GM21576 (cell line): ENCODE measurements at regions not wholly inside any gene's neighbourhood (a gene's known extent, or its start where the extent isn't known, plus 50 kb on each side); places are given as distances from the start of the nearest gene placed in this dataset.

Experiments
- ATAC-seq: cut with Tn5 transposase; IDR thresholded peaks from one replicate; pipeline ENCODE4 v1.9.1; 2021; ENCODE audit warnings: mild to moderate bottlenecking, moderate library complexity; ENCODE audit not compliant: unreplicated experiment

- no peak for ATAC-seq
These were observed 464.1 kb downstream of the TNS1 start for GRCh38 chr2:217538719-217539118.

GRCh38 chr2:217535957-217536708 is 466.7 kb downstream of the TNS1 start:
- ATAC-seq: no peak

- ATAC-seq: no peak
These were observed 472.3 kb downstream of the TNS1 start for GRCh38 chr2:217530392-217531090.

DNA sequence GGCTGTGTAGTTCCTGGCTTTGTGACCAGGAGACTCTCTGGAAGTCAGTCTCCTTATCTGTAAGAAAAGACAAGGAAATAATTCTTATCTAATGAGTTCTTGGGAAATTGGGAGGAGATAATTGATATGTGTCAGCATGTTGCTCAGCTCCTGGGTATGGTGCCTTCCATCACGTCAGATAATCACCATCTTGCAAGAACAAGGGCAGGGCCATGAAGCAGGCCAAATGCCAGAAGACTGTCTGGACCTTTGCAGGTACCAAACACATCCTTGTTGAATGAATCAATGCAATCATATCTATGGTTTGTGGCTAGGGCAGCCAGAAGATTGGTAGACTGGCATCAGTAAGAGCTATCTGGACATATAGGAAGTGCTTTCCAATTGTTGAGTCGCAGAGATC is 473.5 kb downstream of the TNS1 start:
- no peak for ATAC-seq

DNA sequence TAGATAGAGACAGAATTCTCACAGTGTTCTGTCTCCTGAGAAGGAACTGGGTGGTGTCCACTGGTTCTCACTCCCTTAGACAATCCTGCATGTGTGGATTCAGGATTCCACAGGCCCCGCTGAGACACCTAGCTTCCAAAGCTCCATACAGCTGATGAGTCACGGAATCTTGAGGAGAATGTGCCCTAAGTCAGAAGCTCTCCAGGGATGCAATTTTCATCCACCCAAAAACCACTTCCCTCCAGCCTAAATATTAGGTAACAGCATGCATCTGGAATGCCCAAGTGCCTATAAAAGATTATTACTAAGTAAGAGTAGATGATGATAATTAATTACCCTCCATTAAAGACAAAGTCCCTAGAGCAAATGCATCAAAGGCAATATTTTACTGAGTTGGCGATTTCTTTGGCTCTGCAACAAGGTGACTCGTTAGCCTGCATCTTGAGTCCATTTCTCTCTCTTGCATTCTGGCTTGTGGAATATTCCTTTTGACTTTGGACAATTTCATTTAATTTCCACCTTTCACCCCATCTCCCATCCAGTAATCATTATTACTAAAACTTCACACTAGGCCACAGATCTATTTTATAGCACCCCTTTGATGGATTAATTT is 475.1 kb downstream of the TNS1 start:
- no peak for ATAC-seq

- ATAC-seq: no peak
These were observed 477.7 kb downstream of the TNS1 start for GRCh38 chr2:217525076-217525475.

DNA sequence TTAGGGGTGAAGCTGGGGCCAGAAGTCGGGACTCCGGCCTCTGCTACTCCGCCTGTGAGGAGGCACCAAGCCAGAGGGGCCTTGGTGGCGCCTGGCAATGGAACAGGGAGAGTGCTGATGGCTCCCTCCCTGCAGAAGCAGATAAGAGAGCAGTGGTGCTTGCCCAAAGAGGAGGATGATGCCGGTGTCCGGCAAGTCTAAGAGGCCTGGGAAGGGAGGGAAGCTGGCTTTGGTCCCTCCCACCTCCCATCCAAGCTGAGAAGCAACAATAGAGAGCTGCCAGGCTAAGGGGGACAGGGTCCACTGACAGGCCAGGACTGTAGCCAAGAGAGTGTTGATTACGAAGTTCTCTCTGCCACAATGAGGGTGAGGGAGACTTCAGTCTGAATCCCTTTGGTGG is 479.5 kb downstream of the TNS1 start:
- no peak for ATAC-seq

DNA sequence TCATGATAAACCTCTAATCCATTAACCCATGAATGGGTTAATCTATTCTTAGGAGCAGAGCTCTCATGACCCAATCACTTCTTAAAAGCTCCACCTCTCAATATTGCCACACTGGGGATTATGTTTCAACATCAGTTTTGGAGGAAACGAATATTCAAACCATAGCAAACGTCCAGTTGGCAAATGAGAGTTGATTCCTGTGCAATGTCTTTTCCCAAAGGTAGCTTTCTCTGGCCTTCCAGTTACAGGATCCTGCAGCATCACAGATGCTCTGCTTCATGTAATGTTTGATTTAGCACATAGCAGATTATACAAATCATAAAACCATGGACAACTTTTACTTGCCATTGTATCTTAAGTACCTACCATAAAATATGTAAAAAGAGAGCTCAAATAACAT is 481.0 kb downstream of the TNS1 start:
- no peak for ATAC-seq

GRCh38 chr2:217520356-217521010 is 482.3 kb downstream of the TNS1 start:
- ATAC-seq: no peak

DNA sequence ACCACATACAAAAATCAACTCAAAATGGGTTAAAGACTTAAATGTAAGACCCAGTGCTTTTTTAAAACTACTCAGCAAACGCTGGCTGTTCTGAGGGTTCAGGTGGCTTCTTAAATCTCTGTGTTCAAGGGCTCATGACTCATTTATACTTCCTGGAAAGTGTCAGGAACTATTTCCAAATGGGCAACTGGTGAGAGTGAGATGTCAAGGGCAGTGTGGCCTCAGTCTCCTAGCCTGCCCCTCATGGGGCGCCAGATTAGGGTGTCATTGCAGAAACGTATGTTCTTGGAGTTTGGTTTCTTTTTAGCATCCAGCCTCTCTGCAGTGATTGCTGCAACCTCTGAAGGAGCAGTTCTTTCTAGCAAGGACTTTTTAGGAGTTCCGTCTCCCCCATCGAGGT is 485.4 kb downstream of the TNS1 start:
- ATAC-seq: no peak

- no peak for ATAC-seq
These were observed 487.0 kb downstream of the TNS1 start for GRCh38 chr2:217515615-217516309.

DNA sequence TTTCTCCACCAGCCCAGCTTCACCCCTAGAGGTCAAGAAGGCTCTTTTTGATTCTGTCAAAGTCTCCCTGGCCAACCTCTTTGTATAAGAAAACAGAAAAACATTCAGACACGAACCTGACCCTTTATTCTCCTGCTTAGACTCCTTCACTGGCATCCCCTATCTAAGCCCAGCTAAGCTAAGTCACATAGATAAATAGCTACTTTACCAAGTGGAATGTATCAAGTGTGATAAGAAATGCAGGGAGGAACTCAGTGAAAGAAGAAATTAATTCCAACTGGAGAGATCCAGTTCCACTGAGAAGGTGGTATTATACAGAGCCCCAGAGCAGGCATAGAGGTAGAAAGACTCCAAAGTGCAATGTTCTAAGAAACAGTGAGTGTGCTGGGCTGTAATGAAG is 489.5 kb downstream of the TNS1 start:
- ATAC-seq: no peak

GRCh38 chr2:217512728-217513127 is 490.1 kb downstream of the TNS1 start:
- ATAC-seq: no peak

DNA sequence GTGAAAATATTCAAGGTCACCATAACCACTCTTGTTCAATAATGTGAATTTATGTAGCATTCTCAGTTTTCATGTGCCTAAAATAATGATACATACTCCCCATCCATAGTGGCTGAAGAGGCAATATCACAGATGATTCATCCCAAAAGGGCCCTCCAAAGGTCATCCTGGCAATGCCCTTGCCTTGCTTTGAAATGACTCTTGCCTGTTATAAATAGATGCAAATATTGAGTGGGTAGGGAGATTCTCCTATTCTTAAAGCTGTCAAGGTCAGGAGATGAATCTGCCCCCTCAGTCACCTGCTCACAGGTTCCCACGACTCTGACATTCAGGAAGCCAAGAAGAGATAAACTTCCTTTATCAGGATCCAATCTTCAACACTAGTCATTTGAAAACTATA is 490.5 kb downstream of the TNS1 start:
- ATAC-seq: no peak

GRCh38 chr2:217511850-217512249 is 490.9 kb downstream of the TNS1 start:
- no peak for ATAC-seq

GRCh38 chr2:217510771-217511291 is 492.0 kb downstream of the TNS1 start:
- ATAC-seq: no peak

- no peak for ATAC-seq
These were observed 497.5 kb downstream of the TNS1 start for GRCh38 chr2:217505303-217505702.

GRCh38 chr2:217501887-217502286 is 500.9 kb downstream of the TNS1 start:
- ATAC-seq: no peak

DNA sequence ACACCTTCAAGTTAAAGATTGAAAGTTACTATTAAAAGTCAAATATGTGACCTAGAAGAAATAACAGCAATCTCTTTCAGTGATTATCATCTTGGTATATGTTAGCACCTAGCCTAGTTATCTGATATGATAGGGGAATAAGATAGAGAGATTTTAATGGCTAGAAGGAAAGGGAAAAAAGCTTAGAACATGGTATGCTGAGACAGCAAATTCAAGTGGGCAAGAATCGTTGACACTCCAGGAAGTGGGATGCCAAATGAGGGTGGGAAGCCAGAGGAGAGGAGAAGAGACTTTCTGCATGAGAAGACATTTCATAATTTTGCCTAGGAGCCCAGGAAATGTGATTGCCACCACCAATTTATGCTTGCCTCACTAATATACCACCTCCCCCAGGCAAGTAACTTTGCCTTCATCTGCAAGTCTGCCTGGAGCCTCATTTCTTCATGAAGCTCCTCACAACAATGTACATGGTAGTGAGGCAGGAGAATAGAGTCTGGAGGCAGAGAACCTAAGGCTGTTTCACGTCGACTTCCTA is 504.9 kb downstream of the TNS1 start:
- no peak for ATAC-seq

- ATAC-seq: no peak
These were observed 508.2 kb downstream of the TNS1 start for GRCh38 chr2:217494557-217494956.

GRCh38 chr2:217491271-217491670 is 511.5 kb downstream of the TNS1 start:
- ATAC-seq: no peak
